Dermis microvascular lymphatic vessel endothelial cell (primary cell): ENCODE measurements at regions not wholly inside any gene's neighbourhood (a gene's known extent, or its start where the extent isn't known, plus 50 kb on each side); places are given as distances from the start of the nearest gene placed in this dataset.

Source experiments
- DNase-seq, 2 donors: peaks; one replicate each; pipeline versions ENCODE4 v3.0.0 to v3.0.0-alpha.2; 2010; ENCODE audit warnings: low read depth in 2 of 2

- no peak for DNase-seq
Observed at GRCh38 chr4:149927514-149927913, 111.9 kb upstream of the IQCM start.

DNA sequence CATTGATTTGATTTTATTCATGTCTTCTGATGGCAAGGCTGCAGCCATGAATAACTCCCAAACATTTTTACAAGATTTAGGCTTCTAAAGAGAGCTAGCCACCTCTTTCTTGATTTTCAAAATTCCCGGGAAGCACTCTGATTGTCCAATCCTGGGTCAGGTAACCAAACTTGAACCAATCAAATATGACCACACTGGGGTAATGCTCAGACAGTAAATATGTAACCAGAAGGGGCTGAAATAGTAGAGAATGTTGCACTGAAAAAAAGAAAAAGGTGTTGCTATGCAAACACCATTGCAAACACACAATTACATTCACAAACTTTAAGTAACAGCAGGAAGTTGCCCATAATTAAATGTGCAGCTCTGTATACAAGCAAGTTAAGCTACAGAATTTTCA, 112.9 kb upstream of the IQCM start:
- no peak for DNase-seq

- DNase-seq = no peak
Observed at GRCh38 chr4:149931431-149931830, 115.8 kb upstream of the IQCM start.

GRCh38 chr4:149932188-149932587, 116.5 kb upstream of the IQCM start:
- no peak for DNase-seq

DNA sequence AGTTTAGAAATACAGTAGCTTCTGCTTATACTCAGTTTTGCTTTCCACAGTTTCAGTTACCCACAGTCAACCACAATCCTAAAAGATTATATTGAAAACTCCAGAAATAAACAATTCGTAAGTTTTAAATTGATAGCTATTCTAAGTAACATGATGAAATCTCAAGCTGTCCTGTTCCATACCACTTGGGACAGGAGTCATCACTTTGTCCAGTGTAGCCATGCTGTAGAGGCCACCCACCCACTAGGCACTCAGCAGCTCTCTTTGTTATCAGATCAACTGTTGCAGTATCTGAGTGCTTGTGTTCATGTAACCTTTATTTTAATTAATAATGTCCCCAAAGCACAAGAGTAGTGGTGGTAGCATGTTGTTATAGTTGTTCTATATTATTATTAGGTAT, 117.5 kb upstream of the IQCM start:
- DNase-seq = no peak

DNA sequence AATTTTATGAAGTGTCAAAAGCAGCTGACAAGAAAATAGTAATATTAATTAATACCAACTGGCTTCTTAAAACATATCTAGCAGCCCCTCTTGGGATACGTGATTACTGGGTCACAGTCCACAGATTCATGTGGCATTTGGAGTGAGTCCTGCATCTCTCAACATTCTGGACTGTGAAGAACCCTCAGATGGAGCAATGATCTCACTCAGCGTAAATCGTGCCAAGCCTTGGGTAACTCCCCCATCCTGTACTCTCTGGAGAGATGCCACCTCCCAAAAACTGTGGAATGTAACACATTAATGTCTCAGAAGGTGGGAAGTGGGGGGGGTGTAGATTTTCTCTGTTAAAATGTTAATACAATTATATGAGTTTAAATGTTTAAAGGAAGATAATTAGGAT, 118.2 kb upstream of the IQCM start:
- no peak for DNase-seq

- DNase-seq = no peak
Observed at GRCh38 chr4:149949381-149949780, 128.9 kb upstream of the DCLK2 start.

DNA sequence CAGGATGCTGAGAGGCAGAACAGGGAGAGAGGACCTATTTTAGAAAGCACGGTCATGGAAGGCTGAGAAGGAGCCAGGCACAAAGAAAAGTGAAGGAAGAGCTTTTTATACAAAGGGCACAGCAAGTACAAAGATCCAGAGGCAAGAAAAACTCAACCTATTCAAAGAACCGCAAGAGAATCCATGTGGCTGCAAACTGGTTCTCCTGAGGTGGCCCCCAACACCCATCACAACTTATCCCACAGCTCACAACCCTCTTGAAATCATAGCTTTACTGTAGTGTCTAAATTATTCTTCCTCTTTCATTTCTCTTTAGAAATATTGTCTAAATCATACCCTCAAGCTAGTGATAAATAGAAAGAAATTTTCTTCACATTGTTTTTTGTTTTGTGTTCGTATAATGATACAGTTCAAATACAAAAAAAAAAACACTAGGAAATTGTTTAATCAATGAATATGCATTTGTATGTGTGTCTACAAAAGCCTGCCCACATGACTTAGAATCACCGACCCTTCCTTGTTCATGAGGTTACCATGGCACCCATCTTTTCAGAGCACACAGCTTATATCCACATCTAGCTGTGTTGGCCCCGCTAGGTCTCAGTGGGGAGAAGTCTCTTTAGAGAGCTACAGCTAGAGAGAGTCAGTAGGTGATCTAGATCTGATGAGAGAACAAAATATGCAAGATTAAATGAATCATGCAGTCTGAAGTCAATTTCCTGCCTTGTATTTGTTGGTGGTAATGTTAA, 126.9 kb upstream of the DCLK2 start:
- no peak for DNase-seq

DNA sequence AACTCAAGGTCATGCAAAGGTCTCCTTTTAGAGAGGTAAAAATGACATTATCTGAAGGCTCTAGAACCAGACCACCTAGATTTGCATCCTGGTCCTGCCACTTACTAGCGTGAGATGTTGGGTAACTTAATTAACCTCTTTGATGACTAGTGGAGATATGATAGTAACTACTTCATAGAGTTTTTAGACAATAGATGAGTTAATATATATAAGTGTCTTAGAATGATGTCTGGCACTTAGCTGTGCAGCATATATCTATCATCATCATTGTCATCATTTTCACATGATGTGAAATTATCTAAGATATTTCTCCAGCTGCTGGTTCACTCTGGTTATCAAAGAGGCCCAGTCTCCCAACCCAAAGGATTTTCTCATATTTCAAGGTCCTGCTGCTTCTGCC, 126.1 kb upstream of the DCLK2 start:
- no peak for DNase-seq

- no peak for DNase-seq
Observed at GRCh38 chr4:149952716-149953115, 125.5 kb upstream of the DCLK2 start.

- no peak for DNase-seq
Observed at GRCh38 chr4:149955780-149956390, 122.4 kb upstream of the DCLK2 start.

DNA sequence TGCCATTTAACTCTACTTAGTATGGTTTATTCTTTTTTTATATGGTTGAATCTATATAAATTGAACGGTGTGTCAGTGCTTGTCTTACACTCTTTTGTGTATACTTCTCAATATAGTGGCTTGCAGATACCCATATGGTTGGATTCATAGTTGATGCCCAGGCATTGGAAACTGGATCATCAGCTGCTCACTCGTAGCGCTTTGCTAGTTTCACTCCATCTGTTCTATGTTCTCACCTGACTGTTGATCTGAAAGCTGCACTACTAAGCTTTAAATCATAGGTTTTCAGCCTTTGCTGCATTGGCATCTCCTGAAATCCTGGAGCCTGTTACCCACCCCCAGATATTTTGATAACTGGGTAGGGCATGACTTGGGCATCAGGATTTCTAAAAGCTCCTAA, 121.6 kb upstream of the DCLK2 start:
- DNase-seq = no peak

DNA sequence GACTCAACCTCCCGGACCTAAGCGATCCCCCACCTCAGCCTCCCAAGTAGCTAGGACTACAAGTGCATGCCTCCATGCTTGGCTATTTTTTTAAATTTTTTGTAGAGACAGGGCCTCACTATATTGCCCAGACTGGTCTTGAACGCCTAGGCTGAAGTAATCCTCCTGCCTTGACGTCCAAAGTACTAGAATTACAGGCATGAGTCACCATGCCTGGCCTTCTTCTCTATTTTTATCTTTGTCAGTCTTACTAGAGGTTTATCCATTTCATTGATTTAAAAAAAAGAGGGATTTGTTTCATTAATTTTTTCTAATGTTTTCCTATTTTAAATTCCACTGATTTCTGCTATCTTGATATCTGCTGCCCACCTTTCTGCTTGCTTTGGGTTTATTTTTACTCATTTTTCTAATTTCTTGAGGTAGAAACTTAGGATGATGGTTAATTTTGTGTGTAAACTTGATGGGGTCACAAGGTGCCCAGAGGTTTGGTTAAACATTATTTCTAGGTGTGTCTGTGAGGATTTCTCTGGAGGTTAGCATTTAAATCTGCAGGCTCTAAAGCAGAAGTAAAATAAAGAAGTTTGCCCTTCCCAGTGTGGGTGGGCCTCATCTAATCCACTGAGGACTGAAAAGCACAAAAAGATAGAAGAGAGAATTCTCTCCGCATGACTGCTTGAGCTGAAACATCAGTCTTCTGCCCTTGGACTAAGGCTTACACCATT, 116.2 kb upstream of the DCLK2 start:
- no peak for DNase-seq

DNA sequence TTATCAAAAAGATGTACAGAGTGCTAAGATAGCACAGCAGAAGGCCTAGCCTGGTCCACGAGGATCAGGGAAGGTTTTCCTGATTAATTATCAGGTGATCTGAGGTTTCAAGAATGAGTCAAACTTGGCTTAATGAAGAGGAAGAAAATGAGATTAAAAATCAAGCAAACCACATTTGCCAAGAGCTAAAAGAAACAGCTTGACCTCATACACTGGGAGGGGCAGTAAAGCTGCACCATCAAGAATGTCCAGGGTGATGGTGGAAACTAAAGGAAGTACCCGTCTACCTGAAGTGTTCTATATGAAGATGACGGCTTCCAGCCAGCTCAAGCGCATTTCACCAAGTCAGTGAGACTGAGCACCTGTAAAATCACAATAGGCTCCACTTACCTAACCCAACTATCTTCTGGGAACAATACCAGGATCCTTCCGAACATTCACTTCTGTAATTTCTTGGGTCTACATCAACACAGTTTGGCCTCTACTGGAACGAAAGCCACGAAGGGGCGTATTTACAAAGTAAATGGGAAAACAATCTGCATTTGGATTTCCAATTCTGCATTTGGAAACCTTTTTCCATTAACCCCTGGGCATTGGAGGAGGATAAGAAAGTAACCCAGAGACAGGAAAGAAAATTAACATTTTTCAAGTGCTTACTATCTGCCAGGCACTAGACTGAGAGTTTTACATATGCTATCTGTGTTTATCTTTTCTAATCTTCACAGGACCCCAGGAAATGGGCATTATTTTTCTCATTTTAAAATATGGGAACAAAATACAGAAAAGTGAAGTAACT, 114.0 kb upstream of the DCLK2 start:
- DNase-seq = no peak

DNA sequence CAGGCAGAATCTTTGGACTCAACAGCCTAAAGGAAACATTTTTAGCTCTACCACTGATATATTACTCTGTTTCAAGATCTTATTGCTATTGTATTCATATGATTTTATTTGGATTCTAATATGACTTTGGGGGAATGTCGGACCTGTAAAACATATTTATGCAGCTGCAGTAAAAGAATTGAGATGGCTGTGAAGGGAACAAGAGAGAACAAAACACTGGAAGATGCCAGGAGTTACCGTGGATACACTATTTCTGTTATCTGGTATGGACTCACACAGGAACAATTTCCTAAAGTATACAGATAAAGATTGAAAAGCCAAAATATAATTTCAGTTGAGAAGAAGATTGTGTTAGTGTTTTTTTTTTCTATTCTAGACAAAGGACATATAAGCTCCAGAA, 113.0 kb upstream of the DCLK2 start:
- peak in 1 of 2 donors; percentile 8 for DNase-seq

DNA sequence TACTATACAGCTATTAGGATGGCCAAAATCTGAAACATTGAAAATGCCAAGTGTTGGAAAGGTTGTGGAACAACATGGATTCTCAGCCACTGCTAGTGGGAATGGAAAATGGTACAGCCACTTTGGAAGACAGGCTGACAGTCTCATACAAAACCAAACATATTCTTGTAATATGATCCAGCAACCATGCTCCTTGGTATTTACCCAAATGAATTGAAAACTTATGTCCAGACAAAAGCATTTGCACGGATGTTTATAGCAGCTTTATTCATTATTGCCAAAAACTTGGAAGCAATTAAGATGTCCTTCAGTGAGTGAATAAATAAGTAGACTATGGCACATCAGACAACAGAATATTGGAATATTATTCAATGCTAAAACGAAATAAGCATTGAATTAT, 105.8 kb upstream of the DCLK2 start:
- DNase-seq = no peak

GRCh38 chr4:149973181-149973580, 105.1 kb upstream of the DCLK2 start:
- DNase-seq = no peak

- no peak for DNase-seq
Observed at GRCh38 chr4:149975172-149975571, 103.1 kb upstream of the DCLK2 start.

GRCh38 chr4:149980121-149980682, 98.0 kb upstream of the DCLK2 start:
- DNase-seq = no peak

- DNase-seq = peak in 1 of 2 donors; percentile 65
Observed at GRCh38 chr4:149980941-149981340, 97.3 kb upstream of the DCLK2 start.

- no peak for DNase-seq
Observed at GRCh38 chr4:149983401-149983800, 94.8 kb upstream of the DCLK2 start.

GRCh38 chr4:149983931-149984330, 94.3 kb upstream of the DCLK2 start:
- DNase-seq = no peak
